ENCODE measurements at regions not wholly inside any gene's neighbourhood (a gene's known extent, or its start where the extent isn't known, plus 50 kb on each side); places are given as distances from the start of the nearest gene placed in this dataset.

- POLR2A ChIA-PET, result no interaction called here
- H3K27ac ChIP-seq (ENCODE audit: control insufficient read depth, insufficient read depth), result no peak overlapping the region
- in situ Hi-C loops (cut with MboI) (no loop called here), intact Hi-C loops (cut with micrococcal nuclease; ENCODE audit: unreplicated experiment) (no loop called here)
- H4K20me1 ChIP-seq (ENCODE audit: control insufficient read depth, insufficient read depth), result no peaks in the 10 kb centered on the region
- no peaks in the 10 kb centered on the region for H3K36me3 ChIP-seq (ENCODE audit: control insufficient read depth in 2 of 2, insufficient read depth in 2 of 2, low read length in 1 of 2)
- no TSS peak for BruUV-seq (replicated peaks)
- DNase-seq (ENCODE audit: low read depth, low spot score) (no peak), ATAC-seq (no peak), FAIRE-seq (no peak)
- no peak overlapping the region for H3K4me2 ChIP-seq (ENCODE audit: control insufficient read depth, insufficient read depth)
- no peaks in the 10 kb centered on the region for H3K27me3 ChIP-seq (replicated peaks in 1 of 2; ENCODE audit: control insufficient read depth in 2 of 2, insufficient read depth in 2 of 2, low read length in 1 of 2)
- no peaks in the 10 kb centered on the region for H3K4me1 ChIP-seq (ENCODE audit: control insufficient read depth, insufficient read depth, low read length)
- no peaks in the 10 kb centered on the region for H3K9me3 ChIP-seq (replicated peaks; ENCODE audit: control insufficient read depth, insufficient read depth, low read length)
- CTCF ChIA-PET, result no interaction called here
- no peaks in the 10 kb centered on the region for H3K79me2 ChIP-seq (ENCODE audit: control insufficient read depth, insufficient read depth, low read length)
- SMC1A ChIA-PET (ENCODE audit: uncharacterized antibody, unreplicated experiment), result interaction anchor here (0.6 to 1.1 kb wide), 2 partner anchors 12 to 774 kb away, joined by 3 read pairs; no protein-coding TSS in a partner anchor
- no peak overlapping the region for H3K9ac ChIP-seq (ENCODE audit: control insufficient read depth, insufficient read depth, low read length)
- RAD21 ChIA-PET (ENCODE audit: unreplicated experiment), result no interaction called here
- no peak overlapping the region for H3K4me3 ChIP-seq
- H2AFZ ChIP-seq (ENCODE audit: control insufficient read depth, low read depth, low read length), result no peak overlapping the region
- TF ChIP-seq HCFC1 (IDR thresholded peaks at IDR 0.05; ENCODE audit: low read length), result no peak
- TF ChIP-seq RAD51 (IDR thresholded peaks at IDR 0.05), result no peak
- no peak for TF ChIP-seq BACH1 (IDR thresholded peaks at IDR 0.05; ENCODE audit: borderline replicate concordance)
- TF ChIP-seq, protein P1, sequence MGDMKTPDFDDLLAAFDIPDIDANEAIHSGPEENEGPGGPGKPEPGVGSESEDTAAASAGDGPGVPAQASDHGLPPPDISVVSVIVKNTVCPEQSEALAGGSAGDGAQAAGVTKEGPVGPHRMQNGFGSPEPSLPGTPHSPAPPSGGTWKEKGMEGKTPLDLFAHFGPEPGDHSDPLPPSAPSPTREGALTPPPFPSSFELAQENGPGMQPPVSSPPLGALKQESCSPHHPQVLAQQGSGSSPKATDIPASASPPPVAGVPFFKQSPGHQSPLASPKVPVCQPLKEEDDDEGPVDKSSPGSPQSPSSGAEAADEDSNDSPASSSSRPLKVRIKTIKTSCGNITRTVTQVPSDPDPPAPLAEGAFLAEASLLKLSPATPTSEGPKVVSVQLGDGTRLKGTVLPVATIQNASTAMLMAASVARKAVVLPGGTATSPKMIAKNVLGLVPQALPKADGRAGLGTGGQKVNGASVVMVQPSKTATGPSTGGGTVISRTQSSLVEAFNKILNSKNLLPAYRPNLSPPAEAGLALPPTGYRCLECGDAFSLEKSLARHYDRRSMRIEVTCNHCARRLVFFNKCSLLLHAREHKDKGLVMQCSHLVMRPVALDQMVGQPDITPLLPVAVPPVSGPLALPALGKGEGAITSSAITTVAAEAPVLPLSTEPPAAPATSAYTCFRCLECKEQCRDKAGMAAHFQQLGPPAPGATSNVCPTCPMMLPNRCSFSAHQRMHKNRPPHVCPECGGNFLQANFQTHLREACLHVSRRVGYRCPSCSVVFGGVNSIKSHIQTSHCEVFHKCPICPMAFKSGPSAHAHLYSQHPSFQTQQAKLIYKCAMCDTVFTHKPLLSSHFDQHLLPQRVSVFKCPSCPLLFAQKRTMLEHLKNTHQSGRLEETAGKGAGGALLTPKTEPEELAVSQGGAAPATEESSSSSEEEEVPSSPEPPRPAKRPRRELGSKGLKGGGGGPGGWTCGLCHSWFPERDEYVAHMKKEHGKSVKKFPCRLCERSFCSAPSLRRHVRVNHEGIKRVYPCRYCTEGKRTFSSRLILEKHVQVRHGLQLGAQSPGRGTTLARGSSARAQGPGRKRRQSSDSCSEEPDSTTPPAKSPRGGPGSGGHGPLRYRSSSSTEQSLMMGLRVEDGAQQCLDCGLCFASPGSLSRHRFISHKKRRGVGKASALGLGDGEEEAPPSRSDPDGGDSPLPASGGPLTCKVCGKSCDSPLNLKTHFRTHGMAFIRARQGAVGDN (IDR thresholded peaks at IDR 0.05), result no peak
- TF ChIP-seq NRF1 (conservative IDR thresholded peaks at IDR 0.05; ENCODE audit: low read depth, low read length), result no peak
- no peak for TF ChIP-seq REST (IDR thresholded peaks at IDR 0.05; ENCODE audit: low read depth, low read length)
- no peak for TF ChIP-seq CHD2 (IDR thresholded peaks at IDR 0.05; ENCODE audit: borderline replicate concordance, low read depth, low read length)
- no peak for TF ChIP-seq ZBTB40 (IDR thresholded peaks at IDR 0.05; ENCODE audit: borderline replicate concordance)
- TF ChIP-seq PKNOX1 (IDR thresholded peaks at IDR 0.05), result no peak
- TF ChIP-seq CBX3 (IDR thresholded peaks at IDR 0.05; ENCODE audit: borderline replicate concordance, low read depth), result no peak
- TF ChIP-seq SMAD5 (IDR thresholded peaks at IDR 0.05; ENCODE audit: low read depth), result no peak
Measured at GRCh38 chr7:123279949-123280348, 80.2 kb upstream of the SLC13A1 start.
